H1 (cell line): ENCODE measurements at regions not wholly inside any gene's neighbourhood (a gene's known extent, or its start where the extent isn't known, plus 50 kb on each side); places are given as distances from the start of the nearest gene placed in this dataset.

Source experiments
- ATF3 ChIP-seq: IDR thresholded peaks from 2 replicates; pipeline ENCODE4 v1.6.1; 2011; ENCODE audit warnings: low read depth, mild to moderate bottlenecking, low read length; ENCODE audit not compliant: insufficient read depth
- BCL11A ChIP-seq, 2 experiments: IDR thresholded peaks; one replicate each; pipeline ENCODE4 v1.6.1; 2011; ENCODE audit warnings: low read depth in 2 of 2, low read length in 2 of 2, mild to moderate bottlenecking in 2 of 2
- CBX5 ChIP-seq: fragments of 300-800, 300-1000 bp; sonication (generic); IDR thresholded peaks from 2 replicates; pipeline ENCODE4 v1.7.1; 2016; ENCODE audit warnings: antibody characterized with exemption, low read length, low read depth
- CHD7 ChIP-seq: fragments of 300-600 bp; sonication (generic); IDR thresholded peaks from 2 replicates; pipeline ENCODE4 v1.7.1; 2012; ENCODE audit warnings: low read length, moderate library complexity, mild to moderate bottlenecking, inconsistent platforms; ENCODE audit not compliant: insufficient replicate concordance
- GABPA ChIP-seq: IDR thresholded peaks from 2 replicates; pipeline ENCODE4 v1.6.1; 2011; ENCODE audit warnings: mild to moderate bottlenecking, low read length, moderate library complexity, borderline replicate concordance; ENCODE audit not compliant: insufficient read depth
- MAX ChIP-seq: IDR thresholded peaks from 2 replicates; pipeline ENCODE4 v1.6.1; 2012; ENCODE audit warnings: inconsistent platforms
- NANOG ChIP-seq: IDR thresholded peaks from 2 replicates; pipeline ENCODE4 v1.6.1; 2011; ENCODE audit warnings: low read length, low read depth, mild to moderate bottlenecking, inconsistent platforms; ENCODE audit not compliant: insufficient read depth, poor library complexity, severe bottlenecking
- SP4 ChIP-seq: IDR thresholded peaks from 2 replicates; pipeline ENCODE4 v1.6.1; 2012; ENCODE audit warnings: low read length, inconsistent platforms
- YY1 ChIP-seq: IDR thresholded peaks from 2 replicates; pipeline ENCODE4 v1.6.1; 2011; ENCODE audit warnings: low read depth, mild to moderate bottlenecking, low read length

- no peak for TF ChIP-seq CHD7
- TF ChIP-seq BCL11A (IDR thresholded peaks at IDR 0.05; ENCODE audit: low read depth in 2 of 2, low read length in 2 of 2), result no peak
- TF ChIP-seq CBX5, result no peak
- TF ChIP-seq SP4, result no peak
- no peak for TF ChIP-seq NANOG
- peak; percentile 76 for TF ChIP-seq MAX
- no peak for TF ChIP-seq YY1
- no peak for TF ChIP-seq GABPA
- TF ChIP-seq ATF3, result no peak
Measured at GRCh38 chr12:65728848-65729793, 95.2 kb upstream of the HMGA2 start (continued).
